Stomach (tissue), 8 donors: ENCODE measurements at regions not wholly inside any gene's neighbourhood (a gene's known extent, or its start where the extent isn't known, plus 50 kb on each side); places are given as distances from the start of the nearest gene placed in this dataset.

Source experiments
- DNase-seq, 2 donors: peaks; one replicate each; pipeline versions ENCODE4 v3.0.0 to v3.0.0-alpha.2; 2013 to 2019
- H3K27ac ChIP-seq, 5 donors: fragments of 200-600 bp in 4 of 5; sonication (generic) in 4 of 5; one replicate each; pipeline ENCODE4 v1.5.1; 2013 to 2019; ENCODE audit warnings: mild to moderate bottlenecking in 1 of 5, moderate library complexity in 1 of 5
- H3K27me3 ChIP-seq, 3 donors: fragments of 200-600 bp; sonication (generic); one replicate each; pipeline ENCODE4 v1.5.1; 2017 to 2019; ENCODE audit warnings: mixed run types in 1 of 3
- H3K36me3 ChIP-seq, 4 donors: fragments of 200-600 bp; sonication (generic); 1 replicate in 3 of 4; 2 replicates in 1 of 4; pipeline ENCODE4 v1.5.1; 2016 to 2019
- H3K4me1 ChIP-seq, 4 donors: fragments of 200-600 bp; sonication (generic); one replicate each; pipeline ENCODE4 v1.5.1; 2016 to 2019
- H3K4me3 ChIP-seq, 4 donors: fragments of 200-600 bp; sonication (generic) in 3 of 4; one replicate each; pipeline ENCODE4 v1.5.1; 2016 to 2019; ENCODE audit warnings: mild to moderate bottlenecking in 1 of 4
- H3K9me3 ChIP-seq, 4 donors: fragments of 200-600 bp; sonication (generic); one replicate each; pipeline ENCODE4 v1.5.1; 2016 to 2019
- EP300 ChIP-seq: sonication (generic); formaldehyde crosslinking; IDR thresholded peaks from one replicate; pipeline ENCODE4 v1.6.1; 2017; ENCODE audit warnings: antibody characterized with exemption
- POLR2A ChIP-seq, 4 donors: fragments of 450-650 bp; IDR thresholded peaks; one replicate each; pipeline ENCODE4 v1.6.1; 2016; ENCODE audit warnings: antibody characterized with exemption in 4 of 4, control low read depth in 2 of 4, mild to moderate bottlenecking in 1 of 4, moderate library complexity in 1 of 4
- POLR2AphosphoS5 ChIP-seq, 3 donors: sonication (generic); formaldehyde crosslinking; IDR thresholded peaks; one replicate each; pipeline ENCODE4 v1.6.1; 2016; ENCODE audit warnings: antibody characterized with exemption in 3 of 3
- WGBS, 5 donors: extraction: QIAGEN DNeasy Blood & Tissue Kit in 3 of 5; methylation state at CpG; one replicate each; pipeline versions ENCODE4 v1.1.5 to v1.1.7; 2013 to 2018; 5-methylcytosine and 5-hydroxymethylcytosine counted together
- intact Hi-C: fragments of 100-400 bp; cut with DNase I; formaldehyde crosslinking; loops from one replicate; pipeline ENCODE4 v1.15.1; 2023; ENCODE audit warnings: low total_unique reads
- TF ChIP-seq, protein P1 (sequence below), 7 experiments: fragments of 450-650 bp in 4 of 7; fragments of 200-600 bp in 3 of 7; sonication (generic) in 3 of 7; IDR thresholded peaks; one replicate each; pipeline ENCODE4 v1.5.1; 2016 to 2019; ENCODE audit warnings: antibody characterized with exemption in 7 of 7, control low read depth in 2 of 7, mild to moderate bottlenecking in 1 of 7
- donor health status: healthy with polysubstance abuse.
- donor health status: Bipolar disorder and iron deficiency.
- donor health status: healthy.

DNA sequence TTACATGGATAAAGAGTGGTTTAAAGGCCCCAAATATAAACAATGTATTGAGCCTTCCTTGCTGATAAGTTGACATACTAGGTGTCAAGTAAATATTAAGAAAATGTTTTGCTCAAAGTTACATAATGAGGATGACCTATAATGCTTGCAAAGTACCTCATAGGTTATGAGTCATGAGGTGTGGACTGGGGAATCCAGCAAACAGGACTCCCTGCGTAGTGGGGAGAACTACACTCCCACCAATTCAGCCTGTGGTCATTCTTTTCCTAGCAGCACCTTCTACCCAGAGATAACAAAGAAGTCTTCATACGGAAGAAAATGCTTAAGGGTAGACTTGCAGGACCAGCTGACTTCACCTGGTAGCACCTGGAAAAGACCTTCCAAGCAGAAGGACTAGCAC is 418.9 kb upstream of the CPEB2 start:
- TF ChIP-seq POLR2A (IDR thresholded peaks at IDR 0.05), result no peak
- no peak for TF ChIP-seq POLR2AphosphoS5 (IDR thresholded peaks at IDR 0.05)
- TF ChIP-seq EP300, result no peak
- TF ChIP-seq, protein P1, sequence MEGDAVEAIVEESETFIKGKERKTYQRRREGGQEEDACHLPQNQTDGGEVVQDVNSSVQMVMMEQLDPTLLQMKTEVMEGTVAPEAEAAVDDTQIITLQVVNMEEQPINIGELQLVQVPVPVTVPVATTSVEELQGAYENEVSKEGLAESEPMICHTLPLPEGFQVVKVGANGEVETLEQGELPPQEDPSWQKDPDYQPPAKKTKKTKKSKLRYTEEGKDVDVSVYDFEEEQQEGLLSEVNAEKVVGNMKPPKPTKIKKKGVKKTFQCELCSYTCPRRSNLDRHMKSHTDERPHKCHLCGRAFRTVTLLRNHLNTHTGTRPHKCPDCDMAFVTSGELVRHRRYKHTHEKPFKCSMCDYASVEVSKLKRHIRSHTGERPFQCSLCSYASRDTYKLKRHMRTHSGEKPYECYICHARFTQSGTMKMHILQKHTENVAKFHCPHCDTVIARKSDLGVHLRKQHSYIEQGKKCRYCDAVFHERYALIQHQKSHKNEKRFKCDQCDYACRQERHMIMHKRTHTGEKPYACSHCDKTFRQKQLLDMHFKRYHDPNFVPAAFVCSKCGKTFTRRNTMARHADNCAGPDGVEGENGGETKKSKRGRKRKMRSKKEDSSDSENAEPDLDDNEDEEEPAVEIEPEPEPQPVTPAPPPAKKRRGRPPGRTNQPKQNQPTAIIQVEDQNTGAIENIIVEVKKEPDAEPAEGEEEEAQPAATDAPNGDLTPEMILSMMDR (IDR thresholded peaks at IDR 0.05), result no peak
- Histone ChIP-seq H3K9me3 (no peaks in the 10 kb centered on the region), H3K4me3 (no peak overlapping the region), H3K27ac (no peak overlapping the region), H3K27me3 (no peaks in the 10 kb centered on the region), H3K36me3 (no peaks in the 10 kb centered on the region), H3K4me1 (no peaks in the 10 kb centered on the region)
- DNase-seq, result no peak
- WGBS, 5 donors, result 60 to 73% (median 69%) methylated on average over 2 of the region's 2 CpGs
- intact Hi-C loops, result no loop called here

DNA sequence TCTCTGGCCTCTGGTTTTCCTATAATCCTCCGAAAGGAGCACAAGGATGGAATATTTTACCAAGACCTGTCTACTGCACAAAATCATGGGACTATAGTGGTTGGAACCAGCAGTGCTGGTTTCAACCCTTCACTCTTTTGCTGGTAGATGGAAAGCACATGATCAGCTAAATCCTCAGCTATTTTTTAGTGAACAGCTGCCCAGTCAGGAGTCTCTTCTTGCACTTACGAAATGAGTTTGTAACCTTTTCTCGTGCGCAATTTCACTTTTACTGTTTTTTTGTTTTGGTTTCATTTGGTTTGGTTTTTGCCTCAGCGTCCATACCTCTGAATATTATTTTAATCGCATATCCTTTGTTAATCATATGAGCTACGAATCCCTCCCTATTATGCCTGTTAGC is 418.5 kb upstream of the CPEB2 start:
- H3K4me1 ChIP-seq, result no peaks in the 10 kb centered on the region
- H3K36me3 ChIP-seq, result no peaks in the 10 kb centered on the region
- H3K4me3 ChIP-seq, result no peak overlapping the region
- intact Hi-C loops, result no loop called here
- TF ChIP-seq POLR2A (IDR thresholded peaks at IDR 0.05) (no peak), EP300 (no peak), POLR2AphosphoS5 (IDR thresholded peaks at IDR 0.05) (no peak)
- TF ChIP-seq, protein P1 (IDR thresholded peaks at IDR 0.05), result no peak
- no peak overlapping the region for H3K27ac ChIP-seq
- no peak for DNase-seq
- WGBS, 5 donors, result 91 to 95% (median 95%) methylated on average over 7 of the region's 7 CpGs
- no peaks in the 10 kb centered on the region for H3K9me3 ChIP-seq
- no peaks in the 10 kb centered on the region for H3K27me3 ChIP-seq

DNA sequence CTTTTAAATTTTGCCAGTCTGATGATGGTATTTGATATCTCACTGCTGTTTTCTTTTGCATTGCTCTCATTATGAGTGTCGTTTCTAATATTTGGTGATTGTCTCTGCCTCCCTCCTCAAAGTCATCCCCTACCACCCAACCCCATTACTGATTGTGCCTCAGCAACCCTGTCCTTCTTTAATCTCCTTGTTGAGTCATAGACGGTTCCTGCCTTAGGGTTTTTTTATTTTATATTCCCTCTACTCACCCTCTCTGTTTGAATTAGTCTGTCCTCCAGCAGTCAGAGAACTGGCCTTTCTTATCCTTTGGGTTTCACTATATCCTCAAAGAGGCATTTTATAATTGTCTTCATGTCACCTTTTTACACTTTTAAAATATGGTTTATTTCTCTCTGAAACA is 409.3 kb upstream of the CPEB2 start:
- WGBS, 5 donors, result 78 to 92% (median 80%) methylated on average over 2 of the region's 2 CpGs

DNA sequence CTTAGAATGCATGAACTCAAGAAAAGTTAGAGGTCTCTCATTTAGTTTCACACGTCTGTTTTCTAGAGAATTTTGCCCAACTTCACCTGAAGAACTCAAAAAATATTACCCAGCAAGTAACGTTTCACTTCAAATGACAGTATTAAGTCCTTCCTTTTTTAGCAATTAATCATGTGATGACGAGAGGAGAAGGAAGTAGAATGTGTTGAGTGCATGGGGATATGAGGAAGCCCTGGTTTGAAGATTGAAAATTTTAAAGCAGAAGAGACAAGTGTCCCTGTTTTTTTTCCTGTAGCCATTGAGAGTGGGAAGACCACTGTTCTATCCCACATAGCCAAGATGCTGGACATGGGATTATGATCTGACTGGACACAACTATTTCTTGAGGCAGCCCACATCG is 406.3 kb upstream of the CPEB2 start:
- WGBS, 5 donors, result 37 to 54% (median 50%) methylated on average over 4 of the region's 4 CpGs
- Histone ChIP-seq H3K9me3 (no peaks in the 10 kb centered on the region), H3K4me3 (no peak overlapping the region), H3K4me1 (no peaks in the 10 kb centered on the region), H3K36me3 (no peaks in the 10 kb centered on the region), H3K27ac (no peak overlapping the region), H3K27me3 (no peaks in the 10 kb centered on the region)
- intact Hi-C loops, result no loop called here
- TF ChIP-seq, protein P1 (IDR thresholded peaks at IDR 0.05), result no peak
- TF ChIP-seq POLR2AphosphoS5 (IDR thresholded peaks at IDR 0.05), result no peak
- TF ChIP-seq EP300, result no peak
- no peak for DNase-seq

More for the DNA sequence above, 409.3 kb upstream of the CPEB2 start:
- H3K27ac ChIP-seq, result no peak overlapping the region
- TF ChIP-seq POLR2AphosphoS5 (IDR thresholded peaks at IDR 0.05) (no peak), POLR2A (IDR thresholded peaks at IDR 0.05) (no peak), EP300 (no peak)
- TF ChIP-seq, protein P1 (IDR thresholded peaks at IDR 0.05), result no peak
- H3K4me3 ChIP-seq, result no peak overlapping the region
- H3K9me3 ChIP-seq, result no peaks in the 10 kb centered on the region
- DNase-seq, result no peak
- no peaks in the 10 kb centered on the region for H3K4me1 ChIP-seq
- no peaks in the 10 kb centered on the region for H3K36me3 ChIP-seq
- intact Hi-C loops, result no loop called here
- no peaks in the 10 kb centered on the region for H3K27me3 ChIP-seq
